Osteoblast (primary cell): ENCODE measurements at regions not wholly inside any gene's neighbourhood (a gene's known extent, or its start where the extent isn't known, plus 50 kb on each side); places are given as distances from the start of the nearest gene placed in this dataset.
"Not testable (repeated sequence)": the region's sequence is repeated elsewhere in the genome, so short reads cannot be mapped to it uniquely, and the experiment has no call there.

ENCODE experiments used
- DNase-seq: peaks from one replicate; pipeline ENCODE4 v3.0.0; 2011; ENCODE audit warnings: low spot score, mixed read lengths; ENCODE audit not compliant: insufficient read length; ENCODE audit errors: missing footprints
- H2AFZ ChIP-seq: 2 replicates; pipeline ENCODE4 v1.6.0; 2011; ENCODE audit warnings: mild to moderate bottlenecking, low read length
- H3K27ac ChIP-seq: 2 replicates; pipeline ENCODE4 v1.5.1; 2011; ENCODE audit warnings: mild to moderate bottlenecking, low read depth, low read length, moderate library complexity
- H3K27me3 ChIP-seq: 2 replicates; pipeline ENCODE4 v1.6.0; 2012; ENCODE audit warnings: mild to moderate bottlenecking, control low read depth, inconsistent platforms, low read length, moderate library complexity; ENCODE audit not compliant: insufficient read depth
- H3K36me3 ChIP-seq: 2 replicates; pipeline ENCODE4 v1.5.1; 2011; ENCODE audit warnings: mild to moderate bottlenecking, low read length, control low read depth, moderate library complexity; ENCODE audit not compliant: insufficient read depth
- H3K4me1 ChIP-seq: 2 replicates; pipeline ENCODE4 v1.5.1; 2011; ENCODE audit warnings: mild to moderate bottlenecking, low read length, control low read depth, moderate library complexity; ENCODE audit not compliant: insufficient read depth
- H3K4me2 ChIP-seq: 2 replicates; pipeline ENCODE4 v1.6.0; 2011; ENCODE audit warnings: mild to moderate bottlenecking, low read length; ENCODE audit not compliant: insufficient read depth
- H3K4me3 ChIP-seq: fragments of 200-600 bp; sonication (generic); 3 replicates; pipeline ENCODE4 v1.5.1; 2012; ENCODE audit warnings: mild to moderate bottlenecking, low read length, inconsistent platforms; ENCODE audit not compliant: insufficient read depth
- H3K79me2 ChIP-seq: 2 replicates; pipeline ENCODE4 v1.6.0; 2012; ENCODE audit warnings: mild to moderate bottlenecking, low read length, control low read depth, inconsistent platforms; ENCODE audit not compliant: insufficient read depth
- H3K9me3 ChIP-seq: 2 replicates; pipeline ENCODE4 v1.5.1; 2011; ENCODE audit warnings: low read depth, low read length, control low read depth
- H4K20me1 ChIP-seq: 2 replicates; pipeline ENCODE4 v1.6.0; 2012; ENCODE audit warnings: mild to moderate bottlenecking, low read length, control low read depth; ENCODE audit not compliant: insufficient read depth
- CTCF ChIP-seq: IDR thresholded peaks from 2 replicates; pipeline ENCODE4 v1.5.1; 2011; ENCODE audit warnings: mild to moderate bottlenecking, low read depth, low read length, moderate library complexity; ENCODE audit errors: extremely low read depth

- no peaks in the 10 kb centered on the region for H4K20me1 ChIP-seq
- H3K27me3 ChIP-seq = no peaks in the 10 kb centered on the region
- peak overlapping the region; percentile 65 for H2AFZ ChIP-seq
- DNase-seq = no peak
- no peaks in the 10 kb centered on the region for H3K36me3 ChIP-seq
- H3K27ac ChIP-seq = no peak overlapping the region
- no peaks in the 10 kb centered on the region for H3K4me1 ChIP-seq
- H3K9me3 ChIP-seq = no peaks in the 10 kb centered on the region
- no peak for TF ChIP-seq CTCF
- H3K79me2 ChIP-seq = no peaks in the 10 kb centered on the region
- H3K4me2 ChIP-seq = no peak overlapping the region
- no peak overlapping the region for H3K4me3 ChIP-seq
Observed at GRCh38 chr3:147712357-147712756, 303.2 kb downstream of the ZIC1 start.

- not testable (repeated sequence) for H3K27me3 ChIP-seq, H3K4me3 ChIP-seq, H3K79me2 ChIP-seq, H3K9me3 ChIP-seq, DNase-seq, H3K4me2 ChIP-seq, H4K20me1 ChIP-seq, H3K4me1 ChIP-seq, H3K27ac ChIP-seq, H3K36me3 ChIP-seq
- H2AFZ ChIP-seq = peak overlapping the region; percentile 65
Observed at GRCh38 chr3:147712758-147713157, 303.6 kb downstream of the ZIC1 start.

- Histone ChIP-seq H3K9me3 (no peaks in the 10 kb centered on the region), H3K4me1 (no peaks in the 10 kb centered on the region), H2AFZ (no peak overlapping the region), H3K79me2 (no peaks in the 10 kb centered on the region), H4K20me1 (no peaks in the 10 kb centered on the region), H3K27ac (no peak overlapping the region), H3K4me3 (no peak overlapping the region), H3K4me2 (no peak overlapping the region), H3K27me3 (no peaks in the 10 kb centered on the region), H3K36me3 (no peaks in the 10 kb centered on the region)
- TF ChIP-seq CTCF = no peak
- no peak for DNase-seq
Observed at GRCh38 chr3:147713234-147714133, 304.3 kb downstream of the ZIC1 start.

GRCh38 chr3:147729641-147730040, 320.5 kb downstream of the ZIC1 start:
- Histone ChIP-seq H3K27ac (no peak overlapping the region), H4K20me1 (no peaks in the 10 kb centered on the region), H3K36me3 (no peaks in the 10 kb centered on the region), H3K4me1 (no peaks in the 10 kb centered on the region), H3K27me3 (no peaks in the 10 kb centered on the region), H3K9me3 (no peaks in the 10 kb centered on the region), H2AFZ (no peak overlapping the region), H3K79me2 (no peaks in the 10 kb centered on the region), H3K4me2 (no peak overlapping the region), H3K4me3 (no peak overlapping the region)
- no peak for DNase-seq
- no peak for TF ChIP-seq CTCF
